Neural crest cell (in vitro differentiated cells): ENCODE measurements at regions not wholly inside any gene's neighbourhood (a gene's known extent, or its start where the extent isn't known, plus 50 kb on each side); places are given as distances from the start of the nearest gene placed in this dataset.

Experiments used
- DNase-seq: peaks from one replicate; pipeline ENCODE4 v3.0.0; 2021; ENCODE audit warnings: low read depth, mixed read lengths, low spot score
- H3K27ac Mint-ChIP-seq: one replicate; pipeline ENCODE4 v1.8.0; 2021; ENCODE audit warnings: mild to moderate bottlenecking, mixed read lengths; ENCODE audit not compliant: unreplicated experiment
- H3K27me3 Mint-ChIP-seq: 2 replicates; pipeline ENCODE4 v1.8.0; 2021; ENCODE audit warnings: low read depth, mild to moderate bottlenecking, mixed read lengths
- H3K36me3 Mint-ChIP-seq: 2 replicates; pipeline ENCODE4 v1.8.0; 2021; ENCODE audit warnings: low read depth, mild to moderate bottlenecking, mixed read lengths
- H3K4me1 Mint-ChIP-seq: 2 replicates; pipeline ENCODE4 v1.8.0; 2021; ENCODE audit warnings: mixed read lengths
- H3K4me3 Mint-ChIP-seq: one replicate; pipeline ENCODE4 v1.8.0; 2021; ENCODE audit warnings: mild to moderate bottlenecking, mixed read lengths
- H3K9me3 Mint-ChIP-seq: 2 replicates; pipeline ENCODE4 v1.8.0; 2021; ENCODE audit warnings: mixed read lengths
- TF ChIP-seq, protein P1 (sequence below): fragments of 200-600 bp; sonication (generic); conservative IDR thresholded peaks from 2 replicates; pipeline ENCODE4 v1.5.0; 2021; ENCODE audit warnings: antibody characterized with exemption, mild to moderate bottlenecking

DNA sequence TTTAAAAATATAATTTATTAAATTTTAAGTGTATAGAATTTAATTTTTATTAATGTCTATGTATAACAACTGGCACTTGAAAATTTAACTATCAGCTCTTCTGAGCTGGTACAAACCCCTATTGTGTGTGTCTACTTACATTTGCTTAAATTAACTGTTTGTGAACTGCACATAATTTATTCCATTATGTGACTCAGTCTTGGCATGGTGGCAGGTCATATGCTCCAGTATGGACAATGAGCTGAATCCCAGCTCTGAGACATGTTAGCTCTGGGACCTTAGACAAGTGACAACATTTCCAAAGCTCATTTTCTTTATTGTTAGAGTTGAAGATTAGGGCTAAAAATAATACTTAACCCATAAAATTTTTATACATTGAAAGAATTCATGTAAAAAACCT, 526.1 kb upstream of the MARCKS start:
- Mint-ChIP-seq H3K27me3 (no peaks in the 10 kb centered on the region), H3K4me1 (peaks cover 47% of the 10 kb centered on the region), H3K27ac (no peak overlapping the region), H3K36me3 (peaks cover 16% of the 10 kb centered on the region), H3K4me3 (no peak overlapping the region), H3K9me3 (peaks cover 16% of the 10 kb centered on the region)
- no peak for DNase-seq
- TF ChIP-seq, protein P1, sequence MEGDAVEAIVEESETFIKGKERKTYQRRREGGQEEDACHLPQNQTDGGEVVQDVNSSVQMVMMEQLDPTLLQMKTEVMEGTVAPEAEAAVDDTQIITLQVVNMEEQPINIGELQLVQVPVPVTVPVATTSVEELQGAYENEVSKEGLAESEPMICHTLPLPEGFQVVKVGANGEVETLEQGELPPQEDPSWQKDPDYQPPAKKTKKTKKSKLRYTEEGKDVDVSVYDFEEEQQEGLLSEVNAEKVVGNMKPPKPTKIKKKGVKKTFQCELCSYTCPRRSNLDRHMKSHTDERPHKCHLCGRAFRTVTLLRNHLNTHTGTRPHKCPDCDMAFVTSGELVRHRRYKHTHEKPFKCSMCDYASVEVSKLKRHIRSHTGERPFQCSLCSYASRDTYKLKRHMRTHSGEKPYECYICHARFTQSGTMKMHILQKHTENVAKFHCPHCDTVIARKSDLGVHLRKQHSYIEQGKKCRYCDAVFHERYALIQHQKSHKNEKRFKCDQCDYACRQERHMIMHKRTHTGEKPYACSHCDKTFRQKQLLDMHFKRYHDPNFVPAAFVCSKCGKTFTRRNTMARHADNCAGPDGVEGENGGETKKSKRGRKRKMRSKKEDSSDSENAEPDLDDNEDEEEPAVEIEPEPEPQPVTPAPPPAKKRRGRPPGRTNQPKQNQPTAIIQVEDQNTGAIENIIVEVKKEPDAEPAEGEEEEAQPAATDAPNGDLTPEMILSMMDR: no peak

- no peak overlapping the region for H3K4me3 Mint-ChIP-seq
- H3K9me3 Mint-ChIP-seq: peaks cover 5% of the 10 kb centered on the region
- TF ChIP-seq, protein P1: no peak
- no peak overlapping the region for H3K27ac Mint-ChIP-seq
- peaks cover 4% of the 10 kb centered on the region for H3K4me1 Mint-ChIP-seq
- H3K36me3 Mint-ChIP-seq: peaks cover 9% of the 10 kb centered on the region
- no peaks in the 10 kb centered on the region for H3K27me3 Mint-ChIP-seq
- no peak for DNase-seq
These were observed 518.5 kb upstream of the MARCKS start for GRCh38 chr6:113338644-113339043.

DNA sequence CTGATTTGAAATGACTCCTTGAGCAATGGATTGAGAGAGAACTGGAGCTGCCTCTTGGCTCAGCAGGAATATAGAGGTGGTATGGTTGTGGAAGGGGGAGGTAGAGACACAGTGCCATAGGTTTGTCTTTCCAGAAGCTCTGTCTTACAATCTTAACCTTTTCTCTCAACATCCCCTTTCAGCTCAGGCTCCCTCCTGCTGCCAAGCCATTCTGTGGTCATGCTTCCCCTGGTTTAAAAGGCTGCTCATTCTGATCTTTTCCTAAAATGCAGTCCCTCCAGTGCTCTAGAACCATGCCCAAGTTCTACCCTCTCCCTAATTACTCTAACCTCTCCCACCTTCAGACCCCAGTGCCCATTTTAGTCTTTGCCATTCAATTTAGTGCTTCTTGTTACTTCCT, 517.9 kb upstream of the MARCKS start:
- Mint-ChIP-seq H3K27me3 (no peaks in the 10 kb centered on the region), H3K4me1 (peaks cover 4% of the 10 kb centered on the region), H3K27ac (no peak overlapping the region), H3K9me3 (peaks cover 3% of the 10 kb centered on the region), H3K36me3 (peaks cover 7% of the 10 kb centered on the region), H3K4me3 (no peak overlapping the region)
- TF ChIP-seq, protein P1: no peak
- DNase-seq: no peak

DNA sequence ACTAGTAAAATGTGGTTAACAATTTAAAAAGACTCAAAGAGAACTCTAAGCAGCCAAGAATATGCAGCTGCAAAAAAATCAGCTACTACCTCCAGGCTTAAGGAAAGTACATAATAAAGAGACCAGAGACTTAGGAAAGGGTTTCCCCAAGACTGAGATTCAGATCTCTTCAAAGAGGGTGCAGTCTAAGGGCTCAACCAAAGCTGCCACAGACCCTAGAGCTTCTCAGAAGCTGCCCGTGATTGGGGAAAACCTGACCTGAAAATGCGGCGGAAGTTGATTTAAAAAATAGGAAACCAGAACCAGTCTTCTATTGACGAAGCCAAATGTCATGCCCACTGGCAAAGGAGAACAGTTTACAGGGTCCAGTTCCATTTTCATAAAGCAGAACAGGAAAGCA, 516.8 kb upstream of the MARCKS start:
- TF ChIP-seq, protein P1: no peak
- H3K27ac Mint-ChIP-seq: no peak overlapping the region
- no peak for DNase-seq
- no peaks in the 10 kb centered on the region for H3K27me3 Mint-ChIP-seq
- H3K9me3 Mint-ChIP-seq: peaks cover 3% of the 10 kb centered on the region
- H3K4me1 Mint-ChIP-seq: peaks cover 4% of the 10 kb centered on the region
- no peak overlapping the region for H3K4me3 Mint-ChIP-seq
- H3K36me3 Mint-ChIP-seq: peaks cover 6% of the 10 kb centered on the region

- Mint-ChIP-seq H3K9me3 (no peaks in the 10 kb centered on the region), H3K27me3 (no peaks in the 10 kb centered on the region), H3K27ac (no peak overlapping the region), H3K36me3 (no peaks in the 10 kb centered on the region), H3K4me1 (peaks cover 4% of the 10 kb centered on the region), H3K4me3 (no peak overlapping the region)
- no peak for DNase-seq
- TF ChIP-seq, protein P1: no peak
These were observed 513.2 kb upstream of the MARCKS start for GRCh38 chr6:113343940-113344339.

DNA sequence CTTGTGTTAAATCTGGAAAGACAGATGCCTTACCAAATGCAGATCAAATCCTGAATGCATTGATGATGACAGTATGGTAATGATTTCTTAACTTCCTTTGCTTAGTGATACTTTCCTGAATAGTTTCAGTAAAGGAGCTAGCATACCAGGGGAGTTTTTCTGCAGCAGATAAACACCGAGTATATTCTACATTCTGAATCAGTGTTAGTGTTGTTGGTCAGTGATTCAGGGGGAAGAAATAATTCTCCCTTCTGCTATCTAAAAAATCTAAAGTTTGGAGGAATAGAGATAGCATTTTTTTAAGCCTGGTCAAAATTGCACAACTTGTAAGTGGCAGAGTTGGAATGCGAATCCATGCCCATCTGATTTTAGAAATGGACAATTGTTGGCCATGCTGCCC, 512.2 kb upstream of the MARCKS start:
- no peaks in the 10 kb centered on the region for H3K36me3 Mint-ChIP-seq
- H3K4me3 Mint-ChIP-seq: no peak overlapping the region
- H3K4me1 Mint-ChIP-seq: peaks cover 4% of the 10 kb centered on the region
- H3K27me3 Mint-ChIP-seq: no peaks in the 10 kb centered on the region
- TF ChIP-seq, protein P1: no peak
- no peak for DNase-seq
- no peaks in the 10 kb centered on the region for H3K9me3 Mint-ChIP-seq
- no peak overlapping the region for H3K27ac Mint-ChIP-seq
